A549 (cell line): ENCODE measurements at regions not wholly inside any gene's neighbourhood (a gene's known extent, or its start where the extent isn't known, plus 50 kb on each side); places are given as distances from the start of the nearest gene placed in this dataset.

Source experiments
- CHD2 ChIP-seq: fragments of 150-350 bp; IDR thresholded peaks from 2 replicates; pipeline ENCODE4 v1.6.1; 2014; ENCODE audit warnings: low read length; ENCODE audit not compliant: partially characterized antibody
- CTCF ChIP-seq: fragments of >200 bp; sonication (Bioruptor Twin); formaldehyde crosslinking; IDR thresholded peaks from 3 replicates; pipeline ENCODE4 v1.5.1; 2016
- ELK1 ChIP-seq: fragments of 150-350 bp; IDR thresholded peaks from 2 replicates; pipeline ENCODE4 v1.6.1; 2014; ENCODE audit warnings: low read depth, mild to moderate bottlenecking, low read length
- HDAC2 ChIP-seq: fragments of 200-600 bp; sonication (generic); IDR thresholded peaks from 2 replicates; pipeline ENCODE4 v1.6.1; 2016
- HOXB13 ChIP-seq: fragments of 250-450 bp; sonication (Bioruptor Pico); IDR thresholded peaks from 2 replicates; pipeline ENCODE4 v1.5.0; 2020; ENCODE audit warnings: low read depth, mild to moderate bottlenecking, moderate library complexity
- JUN ChIP-seq, 2 experiments: fragments of >200 bp; sonication (Bioruptor Twin); formaldehyde crosslinking; IDR thresholded peaks; 2 replicates in 1 of 2; 3 replicates in 1 of 2; pipeline ENCODE4 v1.6.1; 2016 to 2017
- NR3C1 ChIP-seq: fragments of >200 bp; sonication (Bioruptor Twin); formaldehyde crosslinking; IDR thresholded peaks from 3 replicates; pipeline ENCODE4 v1.6.1; 2017
- ZNF302 ChIP-seq: fragments of 250-450 bp; sonication (Bioruptor Pico); IDR thresholded peaks from 2 replicates; pipeline ENCODE4 v1.9.0; 2021; ENCODE audit warnings: inconsistent platforms, mild to moderate bottlenecking, moderate library complexity

GRCh38 chr4:38491854-38492478, 172.0 kb upstream of the KLF3 start:
- no peak for TF ChIP-seq HOXB13 (CRISPR knock-in tag)
- TF ChIP-seq CTCF = no peak
- no peak for TF ChIP-seq ZNF302 (CRISPR knock-in tag)
- no peak for TF ChIP-seq NR3C1
- TF ChIP-seq ELK1 = no peak
- no peak for TF ChIP-seq JUN (IDR thresholded peaks at IDR 0.05)
- no peak for TF ChIP-seq HDAC2
- no peak for TF ChIP-seq CHD2
